Trophoblast cell (in vitro differentiated cells and primary cell): ENCODE measurements at regions not wholly inside any gene's neighbourhood (a gene's known extent, or its start where the extent isn't known, plus 50 kb on each side); places are given as distances from the start of the nearest gene placed in this dataset.

Source experiments
- DNase-seq, 2 donors: peaks; one replicate each; pipeline ENCODE4 v3.0.0-alpha.2; 2016
- H2AFZ ChIP-seq: 2 replicates; pipeline ENCODE4 v1.6.1; 2013; ENCODE audit warnings: low read length, moderate library complexity, mild to moderate bottlenecking; ENCODE audit not compliant: insufficient read depth, poor library complexity
- H2AK5ac ChIP-seq: 2 replicates; pipeline ENCODE4 v1.6.1; 2013; ENCODE audit warnings: mild to moderate bottlenecking, low read length
- H2BK120ac ChIP-seq: 2 replicates; pipeline ENCODE4 v1.6.1; 2013; ENCODE audit warnings: low read length, mild to moderate bottlenecking, moderate library complexity; ENCODE audit not compliant: insufficient read depth, poor library complexity
- H2BK12ac ChIP-seq: 2 replicates; pipeline ENCODE4 v1.6.1; 2013; ENCODE audit warnings: mild to moderate bottlenecking, low read length, moderate library complexity
- H2BK5ac ChIP-seq: 2 replicates; pipeline ENCODE4 v1.6.1; 2013; ENCODE audit warnings: low read length, low read depth, moderate library complexity, mild to moderate bottlenecking; ENCODE audit not compliant: poor library complexity
- H3K14ac ChIP-seq: 2 replicates; pipeline ENCODE4 v1.6.1; 2013; ENCODE audit warnings: mild to moderate bottlenecking, low read length
- H3K18ac ChIP-seq: 2 replicates; pipeline ENCODE4 v1.6.1; 2013; ENCODE audit warnings: mild to moderate bottlenecking, low read length
- H3K23ac ChIP-seq: 2 replicates; pipeline ENCODE4 v1.6.1; 2013; ENCODE audit warnings: low read length
- H3K27ac ChIP-seq: 2 replicates; pipeline ENCODE4 v1.5.1; 2013; ENCODE audit warnings: low read depth, mild to moderate bottlenecking, inconsistent platforms, low read length, moderate library complexity
- H3K27me3 ChIP-seq: 2 replicates; pipeline ENCODE4 v1.6.1; 2013; ENCODE audit warnings: inconsistent platforms, mild to moderate bottlenecking, low read length, moderate library complexity; ENCODE audit not compliant: insufficient read depth
- H3K36me3 ChIP-seq, 2 experiments: 1 replicate in 1 of 2; 2 replicates in 1 of 2; pipeline ENCODE4 v1.6.1; 2013; ENCODE audit warnings: low read length in 2 of 2, mild to moderate bottlenecking in 2 of 2, moderate library complexity in 1 of 2; ENCODE audit not compliant: insufficient read depth in 2 of 2, control insufficient read depth in 1 of 2
- H3K4ac ChIP-seq: 2 replicates; pipeline ENCODE4 v1.6.1; 2013; ENCODE audit warnings: low read depth, mild to moderate bottlenecking, low read length, moderate library complexity
- H3K4me1 ChIP-seq, 2 experiments: 1 replicate in 1 of 2; 2 replicates in 1 of 2; pipeline ENCODE4 v1.6.1; 2013; ENCODE audit warnings: low read length in 2 of 2, mild to moderate bottlenecking in 2 of 2, moderate library complexity in 1 of 2; ENCODE audit not compliant: insufficient read depth in 2 of 2, control insufficient read depth in 1 of 2
- H3K4me2 ChIP-seq: 2 replicates; pipeline ENCODE4 v1.6.1; 2013; ENCODE audit warnings: inconsistent platforms, mild to moderate bottlenecking, low read length, moderate library complexity
- H3K4me3 ChIP-seq: 2 replicates; pipeline ENCODE4 v1.5.1; 2013; ENCODE audit warnings: mild to moderate bottlenecking, low read depth, low read length, inconsistent platforms
- H3K79me1 ChIP-seq: one replicate; pipeline ENCODE4 v1.6.1; 2013; ENCODE audit warnings: low read length
- H3K79me2 ChIP-seq: 2 replicates; pipeline ENCODE4 v1.6.1; 2013; ENCODE audit warnings: low read length, mild to moderate bottlenecking; ENCODE audit not compliant: control insufficient read depth, insufficient read depth, poor library complexity
- H3K9ac ChIP-seq: 2 replicates; pipeline ENCODE4 v1.6.1; 2013; ENCODE audit warnings: mild to moderate bottlenecking, low read length
- H3K9me3 ChIP-seq: 2 replicates; pipeline ENCODE4 v1.6.1; 2013; ENCODE audit warnings: low read depth, mild to moderate bottlenecking, control low read depth, inconsistent platforms, low read length; ENCODE audit not compliant: insufficient read depth
- H4K12ac ChIP-seq: 2 replicates; pipeline ENCODE4 v1.6.1; 2013; ENCODE audit warnings: low read depth, mild to moderate bottlenecking, low read length, moderate library complexity
- H4K8ac ChIP-seq: 2 replicates; pipeline ENCODE4 v1.6.1; 2013; ENCODE audit warnings: low read depth, mild to moderate bottlenecking, low read length, moderate library complexity
- H4K91ac ChIP-seq: one replicate; pipeline ENCODE4 v1.6.1; 2013; ENCODE audit warnings: low read depth, mild to moderate bottlenecking, low read length, moderate library complexity
- WGBS: extraction: QIAGEN DNeasy Blood & Tissue Kit; methylation state at CpG from one replicate; pipeline ENCODE4 v1.1.7; 2013; ENCODE audit warnings: missing lambda C conversion rate; ENCODE audit not compliant: insufficient read length, insufficient coverage; ENCODE audit errors: extremely low coverage; 5-methylcytosine and 5-hydroxymethylcytosine counted together

GRCh38 chr12:97977870-97978405 lies 515.3 kb downstream of the RMST start:
- no CpG with 5 or more reads among the region's 2 CpGs for WGBS
- H4K8ac ChIP-seq, result no peak overlapping the region
- H2AK5ac ChIP-seq, result no peak overlapping the region
- no peaks in the 10 kb centered on the region for H3K4me1 ChIP-seq
- no peak overlapping the region for H3K4me2 ChIP-seq
- DNase-seq, result no peak
- H3K27me3 ChIP-seq, result no peaks in the 10 kb centered on the region
- H3K23ac ChIP-seq, result no peak overlapping the region
- H4K91ac ChIP-seq, result no peak overlapping the region
- H3K14ac ChIP-seq, result no peak overlapping the region
- no peaks in the 10 kb centered on the region for H3K36me3 ChIP-seq
- no peak overlapping the region for H3K4me3 ChIP-seq
- no peak overlapping the region for H3K9ac ChIP-seq
- H3K18ac ChIP-seq, result no peak overlapping the region
- no peak overlapping the region for H2BK12ac ChIP-seq
- H2BK120ac ChIP-seq, result no peak overlapping the region
- H2BK5ac ChIP-seq, result no peak overlapping the region
- H3K79me2 ChIP-seq, result no peaks in the 10 kb centered on the region
- H3K79me1 ChIP-seq, result no peaks in the 10 kb centered on the region
- no peak overlapping the region for H3K4ac ChIP-seq
- H4K12ac ChIP-seq, result no peak overlapping the region
- no peaks in the 10 kb centered on the region for H3K9me3 ChIP-seq
- H2AFZ ChIP-seq, result no peak overlapping the region
- H3K27ac ChIP-seq, result no peak overlapping the region

GRCh38 chr12:97982684-97983083 lies 520.1 kb downstream of the RMST start:
- Histone ChIP-seq H3K79me2 (no peaks in the 10 kb centered on the region), H2AK5ac (no peak overlapping the region), H3K4ac (no peak overlapping the region), H3K23ac (no peak overlapping the region), H4K12ac (no peak overlapping the region), H3K4me3 (no peak overlapping the region), H4K8ac (no peak overlapping the region), H4K91ac (no peak overlapping the region), H2AFZ (no peak overlapping the region), H3K18ac (no peak overlapping the region), H3K27ac (no peak overlapping the region), H3K4me1 (no peaks in the 10 kb centered on the region), H2BK120ac (no peak overlapping the region), H3K4me2 (no peak overlapping the region), H3K36me3 (no peaks in the 10 kb centered on the region), H3K79me1 (no peaks in the 10 kb centered on the region), H3K9ac (no peak overlapping the region), H2BK5ac (no peak overlapping the region), H3K9me3 (no peaks in the 10 kb centered on the region), H3K27me3 (no peaks in the 10 kb centered on the region), H3K14ac (no peak overlapping the region), H2BK12ac (no peak overlapping the region)
- WGBS, result no CpG with 5 or more reads among the region's 3 CpGs
- no peak for DNase-seq

- H4K91ac ChIP-seq, result no peak overlapping the region
- no peak for DNase-seq
- H3K9me3 ChIP-seq, result no peaks in the 10 kb centered on the region
- H4K12ac ChIP-seq, result no peak overlapping the region
- no peak overlapping the region for H4K8ac ChIP-seq
- H3K14ac ChIP-seq, result no peak overlapping the region
- H3K36me3 ChIP-seq, result no peaks in the 10 kb centered on the region
- no peak overlapping the region for H3K4me3 ChIP-seq
- H2AFZ ChIP-seq, result no peak overlapping the region
- H3K4me2 ChIP-seq, result no peak overlapping the region
- no peak overlapping the region for H2AK5ac ChIP-seq
- no peak overlapping the region for H3K18ac ChIP-seq
- H3K4me1 ChIP-seq, result no peaks in the 10 kb centered on the region
- H2BK120ac ChIP-seq, result no peak overlapping the region
- no peaks in the 10 kb centered on the region for H3K27me3 ChIP-seq
- no peak overlapping the region for H2BK12ac ChIP-seq
- H3K4ac ChIP-seq, result no peak overlapping the region
- H3K27ac ChIP-seq, result no peak overlapping the region
- no peaks in the 10 kb centered on the region for H3K79me2 ChIP-seq
- H3K9ac ChIP-seq, result no peak overlapping the region
- H3K23ac ChIP-seq, result no peak overlapping the region
- WGBS, result no CpG with 5 or more reads among the region's 3 CpGs
- no peak overlapping the region for H2BK5ac ChIP-seq
- H3K79me1 ChIP-seq, result no peaks in the 10 kb centered on the region
Measured at GRCh38 chr12:97983796-97984195, 521.2 kb downstream of the RMST start.

DNA sequence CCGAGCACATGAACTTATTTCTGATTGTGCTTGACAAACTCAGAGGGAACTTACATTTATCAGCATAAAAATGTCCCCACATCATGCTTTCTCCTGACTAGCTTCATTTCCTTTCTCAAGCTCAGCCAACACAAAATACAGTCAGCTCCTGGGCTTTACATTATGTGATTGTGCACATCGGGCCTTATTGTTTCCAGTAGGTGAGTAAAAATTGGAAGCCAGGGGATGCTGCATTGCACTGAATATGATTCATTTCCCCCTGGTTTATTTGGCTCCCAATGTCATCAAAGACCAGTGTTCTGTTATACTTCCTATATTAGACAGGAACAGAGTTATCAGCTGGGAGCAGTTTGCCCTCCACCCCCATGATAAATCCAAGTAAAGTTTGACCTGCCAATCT lies 521.8 kb downstream of the RMST start:
- Histone ChIP-seq H4K12ac (no peak overlapping the region), H2AK5ac (no peak overlapping the region), H2BK12ac (no peak overlapping the region), H2BK5ac (no peak overlapping the region), H3K79me2 (no peaks in the 10 kb centered on the region), H4K8ac (no peak overlapping the region), H3K4ac (no peak overlapping the region), H4K91ac (no peak overlapping the region), H3K36me3 (no peaks in the 10 kb centered on the region), H2BK120ac (no peak overlapping the region), H2AFZ (no peak overlapping the region), H3K4me2 (no peak overlapping the region), H3K9me3 (no peaks in the 10 kb centered on the region), H3K18ac (no peak overlapping the region), H3K4me3 (no peak overlapping the region), H3K23ac (no peak overlapping the region), H3K27me3 (no peaks in the 10 kb centered on the region), H3K14ac (no peak overlapping the region), H3K27ac (no peak overlapping the region), H3K4me1 (no peaks in the 10 kb centered on the region), H3K9ac (no peak overlapping the region), H3K79me1 (no peaks in the 10 kb centered on the region)
- no peak for DNase-seq
- WGBS, result no CpG with 5 or more reads among the region's 2 CpGs
